Activated naive CD8-positive, alpha-beta T cell treated with anti-CD3 and anti-CD28 coated beads, Interleukin-2, amount 10 ng/mL, durations not matched to agents 7 days and 5 days (primary cell): ENCODE measurements at regions not wholly inside any gene's neighbourhood (a gene's known extent, or its start where the extent isn't known, plus 50 kb on each side); places are given as distances from the start of the nearest gene placed in this dataset.
"Not testable (repeated sequence)": the region's sequence is repeated elsewhere in the genome, so short reads cannot be mapped to it uniquely, and the experiment has no call there.

ENCODE experiments used
- ATAC-seq: fragments of 150-1000 bp; cut with Tn5 transposase; one replicate; pipeline ENCODE4 v1.10.0; 2021; ENCODE audit warnings: low read depth, moderate library complexity
- POLR2A ChIA-PET: fragments of 350-600 bp; sonication (Branson Sonifier 250); formaldehyde crosslinking; loops from one replicate; lab custom pipeline; 2021; ENCODE audit warnings: antibody characterized with exemption; lab: Charles Lee
- DNase-seq: peaks from one replicate; pipeline ENCODE4 v3.0.0; 2021
- H3K27ac Mint-ChIP-seq: one replicate; pipeline ENCODE4 v1.8.0; 2022; ENCODE audit warnings: mild to moderate bottlenecking, mixed read lengths
- H3K27me3 Mint-ChIP-seq: one replicate; pipeline ENCODE4 v1.8.0; 2022; ENCODE audit warnings: mild to moderate bottlenecking, moderate library complexity, mixed read lengths
- H3K36me3 Mint-ChIP-seq: one replicate; pipeline ENCODE4 v1.8.0; 2021; ENCODE audit warnings: mild to moderate bottlenecking, mixed read lengths
- H3K4me1 Mint-ChIP-seq: one replicate; pipeline ENCODE4 v1.8.0; 2021; ENCODE audit warnings: mixed read lengths
- H3K4me3 Mint-ChIP-seq: one replicate; pipeline ENCODE4 v1.8.0; 2022; ENCODE audit warnings: mild to moderate bottlenecking, moderate library complexity, mixed read lengths
- H3K9me3 Mint-ChIP-seq: one replicate; pipeline ENCODE4 v1.8.0; 2021; ENCODE audit warnings: mixed read lengths

DNA sequence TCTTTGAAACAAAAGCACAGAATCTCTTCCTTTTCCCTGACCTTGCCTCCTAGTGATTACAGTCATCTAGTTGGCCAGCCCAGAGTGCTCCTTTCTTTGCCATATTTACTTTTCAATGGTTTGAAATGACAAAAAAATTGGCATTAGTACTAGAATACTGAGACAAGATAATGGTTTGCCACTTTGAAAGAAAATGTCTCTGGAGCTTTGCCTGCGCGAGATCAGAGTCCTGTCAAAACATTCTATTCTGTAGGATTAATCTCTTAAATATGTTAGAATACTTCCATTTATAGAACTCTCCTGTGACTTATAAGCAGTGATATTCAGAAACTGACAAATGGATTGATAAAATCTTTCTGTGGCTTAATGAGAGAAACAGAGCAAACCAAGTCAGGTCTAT is 484.0 kb upstream of the IZUMO3 start:
- H3K27me3 Mint-ChIP-seq, result no peaks in the 10 kb centered on the region
- DNase-seq (no peak), ATAC-seq (no peak)
- H3K4me3 Mint-ChIP-seq, result no peak overlapping the region
- no peak overlapping the region for H3K27ac Mint-ChIP-seq
- no peaks in the 10 kb centered on the region for H3K36me3 Mint-ChIP-seq
- H3K9me3 Mint-ChIP-seq, result peaks cover 6% of the 10 kb centered on the region
- POLR2A ChIA-PET, result no interaction called here
- no peaks in the 10 kb centered on the region for H3K4me1 Mint-ChIP-seq

DNA sequence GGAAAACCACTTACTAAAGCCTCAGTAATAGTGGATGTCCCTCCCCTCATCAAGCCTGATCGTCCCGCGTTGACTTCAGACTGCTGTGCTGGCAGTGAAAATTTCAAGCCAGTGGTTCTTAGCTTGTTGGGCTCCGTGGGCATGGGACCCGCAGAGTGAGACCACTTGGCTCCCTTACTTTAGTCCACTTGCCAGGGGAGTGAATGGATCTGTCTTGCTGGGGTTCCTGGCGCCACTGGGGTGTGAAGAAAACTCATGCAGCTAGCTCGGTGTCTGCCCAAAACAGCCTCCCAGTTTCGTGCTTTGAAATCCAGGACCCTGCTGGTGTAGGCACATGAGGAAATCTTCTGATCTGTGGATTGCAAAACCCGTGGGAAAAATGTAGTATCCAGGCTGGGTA is 480.0 kb upstream of the IZUMO3 start:
- Mint-ChIP-seq H3K36me3 (no peaks in the 10 kb centered on the region), H3K27me3 (no peaks in the 10 kb centered on the region), H3K4me3 (no peak overlapping the region), H3K4me1 (no peaks in the 10 kb centered on the region), H3K9me3 (peaks cover 11% of the 10 kb centered on the region), H3K27ac (no peak overlapping the region)
- POLR2A ChIA-PET, result no interaction called here
- DNase-seq (no peak), ATAC-seq (no peak)

DNA sequence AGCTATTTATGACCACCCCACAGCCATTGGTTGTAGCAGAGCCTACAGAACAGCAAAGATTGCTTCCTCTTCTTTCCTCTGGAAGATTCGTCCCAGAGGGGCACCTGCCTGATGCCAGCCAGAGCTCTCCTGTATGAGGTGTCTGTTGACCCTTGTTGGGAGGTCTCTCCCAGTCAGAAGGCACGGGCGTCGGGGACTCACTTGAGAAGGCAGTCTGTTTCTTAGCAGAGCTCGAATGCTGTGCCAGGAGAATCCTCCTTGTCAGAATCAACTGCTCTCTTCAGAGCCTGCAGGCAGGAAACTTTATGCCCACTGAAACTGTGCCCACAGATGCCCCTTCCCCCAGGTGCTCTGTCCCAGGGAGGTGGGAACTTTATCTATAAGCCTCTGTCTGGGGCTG is 479.5 kb upstream of the IZUMO3 start:
- Mint-ChIP-seq H3K27me3 (no peaks in the 10 kb centered on the region), H3K27ac (no peak overlapping the region), H3K36me3 (no peaks in the 10 kb centered on the region), H3K9me3 (peaks cover 11% of the 10 kb centered on the region), H3K4me1 (no peaks in the 10 kb centered on the region), H3K4me3 (no peak overlapping the region)
- DNase-seq, result no peak
- POLR2A ChIA-PET, result no interaction called here
- no peak for ATAC-seq

GRCh38 chr9:25017779-25018178 is 472.1 kb upstream of the IZUMO3 start:
- no peak for ATAC-seq
- Mint-ChIP-seq H3K36me3 (no peaks in the 10 kb centered on the region), H3K4me1 (no peaks in the 10 kb centered on the region), H3K4me3 (no peak overlapping the region), H3K27ac (no peak overlapping the region), H3K9me3 (peaks cover 4% of the 10 kb centered on the region), H3K27me3 (no peaks in the 10 kb centered on the region)
- no peak for DNase-seq
- POLR2A ChIA-PET, result no interaction called here

GRCh38 chr9:25010027-25010662 is 464.4 kb upstream of the IZUMO3 start:
- Mint-ChIP-seq H3K4me3 (no peak overlapping the region), H3K36me3 (no peaks in the 10 kb centered on the region), H3K27ac (no peak overlapping the region), H3K4me1 (no peaks in the 10 kb centered on the region), H3K9me3 (peaks cover 3% of the 10 kb centered on the region), H3K27me3 (no peaks in the 10 kb centered on the region)
- no peak for ATAC-seq
- POLR2A ChIA-PET, result no interaction called here
- no peak for DNase-seq

GRCh38 chr9:25003686-25004085 is 458.0 kb upstream of the IZUMO3 start:
- no peak overlapping the region for H3K4me3 Mint-ChIP-seq
- H3K4me1 Mint-ChIP-seq, result no peaks in the 10 kb centered on the region
- ATAC-seq (no peak), DNase-seq (no peak)
- H3K36me3 Mint-ChIP-seq, result no peaks in the 10 kb centered on the region
- POLR2A ChIA-PET, result no interaction called here
- no peak overlapping the region for H3K27ac Mint-ChIP-seq
- H3K9me3 Mint-ChIP-seq, result peaks cover 11% of the 10 kb centered on the region
- no peaks in the 10 kb centered on the region for H3K27me3 Mint-ChIP-seq

DNA sequence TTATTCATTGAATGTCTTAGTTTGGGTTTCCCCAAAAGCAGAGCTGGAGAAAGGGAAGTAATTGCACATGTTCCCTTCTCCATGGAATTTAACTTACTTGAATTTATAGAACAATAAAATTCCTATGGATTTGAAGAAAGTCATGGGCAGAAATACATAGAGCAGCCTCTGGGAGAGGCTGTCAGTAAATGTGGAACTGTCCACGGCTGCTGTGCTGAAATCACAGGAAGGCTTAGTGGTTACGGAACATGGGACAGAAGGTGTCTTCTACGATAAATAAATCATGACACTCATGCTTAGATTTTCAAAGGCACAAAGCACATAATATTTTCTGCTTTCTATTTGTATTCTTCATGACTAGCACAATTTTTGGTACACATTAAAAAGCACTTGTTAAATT is 440.6 kb upstream of the IZUMO3 start:
- Mint-ChIP-seq H3K27ac (no peak overlapping the region), H3K27me3 (no peaks in the 10 kb centered on the region), H3K4me3 (no peak overlapping the region), H3K9me3 (peaks cover 5% of the 10 kb centered on the region), H3K36me3 (no peaks in the 10 kb centered on the region), H3K4me1 (no peaks in the 10 kb centered on the region)
- POLR2A ChIA-PET, result no interaction called here
- ATAC-seq (no peak), DNase-seq (no peak)

DNA sequence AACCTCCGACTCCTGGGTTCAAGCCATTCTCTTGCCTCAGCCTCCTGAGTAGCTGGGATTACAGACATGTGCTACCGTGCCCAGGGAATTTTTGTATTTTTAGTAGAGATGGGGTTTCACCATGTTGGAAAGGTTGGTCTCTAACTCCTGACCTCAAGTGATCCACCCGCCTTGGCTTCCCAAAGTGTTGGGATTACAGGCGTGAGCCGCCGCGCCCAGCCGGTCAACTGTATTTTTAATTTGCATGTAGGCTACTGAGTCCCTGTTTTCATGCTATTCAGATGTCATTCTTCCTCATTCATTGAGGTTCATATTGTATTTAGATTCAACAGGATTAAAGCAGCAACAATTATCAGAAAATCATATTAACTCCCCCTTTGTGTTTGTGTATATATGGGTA is 425.1 kb upstream of the IZUMO3 start:
- H3K9me3 Mint-ChIP-seq, result peaks cover 12% of the 10 kb centered on the region
- H3K27ac Mint-ChIP-seq, H3K4me3 Mint-ChIP-seq, H3K27me3 Mint-ChIP-seq, DNase-seq, H3K4me1 Mint-ChIP-seq, ATAC-seq, H3K36me3 Mint-ChIP-seq, POLR2A ChIA-PET: not testable (repeated sequence)

DNA sequence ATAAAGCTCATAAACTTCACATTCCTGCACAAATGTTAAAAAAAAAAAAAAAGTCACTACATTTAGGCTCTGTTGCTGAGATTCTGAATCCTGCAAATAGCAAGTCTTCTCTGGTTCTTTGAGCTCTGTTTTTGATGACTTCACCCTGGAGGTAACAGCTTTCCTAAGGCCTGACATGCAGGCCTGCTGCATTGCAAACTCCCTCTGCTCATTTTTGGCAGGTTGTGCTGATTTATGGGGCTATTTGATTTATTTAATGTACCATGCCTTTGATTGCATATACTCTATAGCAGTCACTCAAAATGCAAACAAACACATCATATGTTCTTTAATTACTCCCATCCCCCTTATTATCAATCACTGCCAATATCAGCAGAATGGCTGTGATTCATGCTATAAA is 416.1 kb upstream of the IZUMO3 start:
- DNase-seq, result no peak
- Mint-ChIP-seq H3K36me3 (no peaks in the 10 kb centered on the region), H3K9me3 (peaks cover 7% of the 10 kb centered on the region), H3K4me1 (no peaks in the 10 kb centered on the region), H3K27me3 (no peaks in the 10 kb centered on the region), H3K27ac (no peak overlapping the region), H3K4me3 (no peak overlapping the region)
- POLR2A ChIA-PET, result no interaction called here
- no peak for ATAC-seq

DNA sequence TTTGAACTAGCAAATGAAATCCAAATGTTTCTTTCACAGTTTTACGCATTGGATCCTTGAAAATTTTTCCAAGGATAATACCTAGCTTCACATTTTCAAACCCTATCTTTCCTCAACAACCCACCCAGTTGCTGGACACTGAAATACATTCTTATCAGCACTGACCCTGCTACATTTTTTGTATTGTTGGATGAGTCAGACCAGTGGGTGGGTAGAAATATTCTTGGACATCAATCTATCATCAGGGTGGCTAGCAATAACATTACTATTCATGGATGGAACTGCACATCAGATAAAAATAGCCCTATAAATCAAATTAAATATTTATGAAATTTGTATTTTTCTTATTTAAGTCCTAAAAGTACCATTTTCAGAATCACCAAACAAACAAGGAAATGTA is 407.4 kb upstream of the IZUMO3 start:
- no peaks in the 10 kb centered on the region for H3K4me1 Mint-ChIP-seq
- H3K9me3 Mint-ChIP-seq, result peaks cover 7% of the 10 kb centered on the region
- no peaks in the 10 kb centered on the region for H3K27me3 Mint-ChIP-seq
- ATAC-seq (no peak), DNase-seq (no peak)
- no peaks in the 10 kb centered on the region for H3K36me3 Mint-ChIP-seq
- H3K4me3 Mint-ChIP-seq, result no peak overlapping the region
- H3K27ac Mint-ChIP-seq, result no peak overlapping the region
- POLR2A ChIA-PET, result no interaction called here

- H3K9me3 Mint-ChIP-seq, result peaks cover 13% of the 10 kb centered on the region
- H3K27me3 Mint-ChIP-seq, result no peaks in the 10 kb centered on the region
- H3K36me3 Mint-ChIP-seq, result no peaks in the 10 kb centered on the region
- no peak for DNase-seq
- no peak overlapping the region for H3K27ac Mint-ChIP-seq
- H3K4me1 Mint-ChIP-seq, result no peaks in the 10 kb centered on the region
- ATAC-seq, result no peak
- POLR2A ChIA-PET, result no interaction called here
- H3K4me3 Mint-ChIP-seq, result no peak overlapping the region
Measured at GRCh38 chr9:24939109-24939850, 393.6 kb upstream of the IZUMO3 start.

GRCh38 chr9:24936117-24936516 is 390.4 kb upstream of the IZUMO3 start:
- Mint-ChIP-seq H3K4me1 (no peaks in the 10 kb centered on the region), H3K9me3 (peaks cover 12% of the 10 kb centered on the region), H3K4me3 (no peak overlapping the region), H3K36me3 (no peaks in the 10 kb centered on the region), H3K27me3 (no peaks in the 10 kb centered on the region), H3K27ac (no peak overlapping the region)
- no peak for DNase-seq
- POLR2A ChIA-PET, result no interaction called here
- no peak for ATAC-seq

DNA sequence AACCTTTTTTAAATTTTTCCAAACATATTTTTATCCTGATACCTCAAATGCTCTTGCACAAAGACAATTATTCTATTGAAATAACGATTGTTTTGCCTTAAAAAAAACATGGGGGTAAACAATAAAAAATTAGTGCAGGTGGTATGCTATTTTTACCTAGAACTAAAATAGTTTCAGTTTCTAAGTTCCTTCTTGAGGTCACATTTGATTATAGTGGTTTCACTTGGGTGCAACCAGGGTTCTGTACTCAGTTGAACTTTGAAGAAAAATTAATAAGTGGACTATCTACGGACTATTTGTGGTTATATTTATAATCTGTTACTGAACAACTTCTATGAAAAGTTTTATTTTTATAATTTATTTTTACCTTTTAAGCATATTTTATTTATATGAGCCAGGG is 387.1 kb upstream of the IZUMO3 start:
- peaks cover 11% of the 10 kb centered on the region for H3K9me3 Mint-ChIP-seq
- no peak overlapping the region for H3K4me3 Mint-ChIP-seq
- DNase-seq (no peak), ATAC-seq (no peak)
- H3K27ac Mint-ChIP-seq, result no peak overlapping the region
- H3K4me1 Mint-ChIP-seq, result no peaks in the 10 kb centered on the region
- POLR2A ChIA-PET, result no interaction called here
- no peaks in the 10 kb centered on the region for H3K27me3 Mint-ChIP-seq
- H3K36me3 Mint-ChIP-seq, result no peaks in the 10 kb centered on the region

- DNase-seq (no peak), ATAC-seq (no peak)
- Mint-ChIP-seq H3K27me3 (no peaks in the 10 kb centered on the region), H3K27ac (no peak overlapping the region), H3K4me3 (no peak overlapping the region), H3K4me1 (no peaks in the 10 kb centered on the region), H3K36me3 (no peaks in the 10 kb centered on the region), H3K9me3 (peaks cover 11% of the 10 kb centered on the region)
- POLR2A ChIA-PET, result no interaction called here
Measured at GRCh38 chr9:24931894-24932293, 386.2 kb upstream of the IZUMO3 start.
